ENCODE measurements at regions not wholly inside any gene's neighbourhood (a gene's known extent, or its start where the extent isn't known, plus 50 kb on each side); places are given as distances from the start of the nearest gene placed in this dataset.
"Not testable (repeated sequence)": the region's sequence is repeated elsewhere in the genome, so short reads cannot be mapped to it uniquely, and the experiment has no call there.

DNA sequence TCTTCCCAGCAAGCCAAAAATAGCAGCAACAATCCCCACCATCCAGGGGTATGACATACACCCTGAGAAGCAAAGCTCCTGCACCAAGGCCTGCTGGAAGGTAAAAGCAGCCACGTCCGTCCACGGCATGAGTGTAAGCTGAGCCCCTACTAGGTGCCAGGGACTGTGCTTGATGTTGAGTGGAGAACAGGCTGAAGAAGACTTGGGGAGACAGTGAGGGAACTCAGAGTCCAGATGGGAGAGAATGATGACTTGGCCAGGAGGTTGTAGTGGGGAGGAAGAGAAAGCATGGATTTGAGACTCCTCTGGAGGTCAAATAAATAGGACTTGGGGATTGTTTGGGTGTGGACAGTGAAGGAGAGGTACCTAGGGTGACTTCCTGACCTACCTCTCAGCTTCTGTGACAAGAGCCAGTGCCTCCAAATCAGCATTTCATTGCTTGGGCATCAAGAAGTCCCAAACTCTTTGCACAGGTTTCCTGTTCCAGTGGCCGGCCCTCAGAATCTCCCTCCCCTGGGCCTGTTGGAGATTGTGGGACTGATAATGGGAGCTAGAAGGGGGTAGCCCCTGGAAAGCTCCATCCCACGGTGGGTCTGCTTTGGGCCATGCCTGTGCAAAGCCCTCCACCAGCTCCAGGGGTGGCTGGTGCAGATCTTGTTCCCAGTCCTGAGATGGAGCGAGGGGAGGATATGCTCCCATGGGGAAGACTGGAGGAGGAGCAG is 58.3 kb upstream of the ADAMTS2 start:
- WGBS, 2 experiments, result 88 to 93% methylated on average over 6 of the region's 6 CpGs
- Histone ChIP-seq H3K4me3 (ENCODE audit: insufficient read depth, low read depth, low read length) (no peak overlapping the region), H3K4me1 (ENCODE audit: control insufficient read depth, insufficient read depth, low read length) (no peaks in the 10 kb centered on the region), H3K27me3 (ENCODE audit: control insufficient read depth, insufficient read depth, low read length, poor library complexity, severe bottlenecking) (no peaks in the 10 kb centered on the region), H3K27ac (ENCODE audit: insufficient read depth, low read depth, low read length, poor library complexity, severe bottlenecking) (no peak overlapping the region), H3K9me3 (ENCODE audit: control insufficient read depth, low read length) (peaks cover 6% of the 10 kb centered on the region), H3K36me3 (ENCODE audit: control insufficient read depth, insufficient read depth, low read length) (no peaks in the 10 kb centered on the region)

GRCh38 chr5:179400435-179400834 is 55.2 kb upstream of the ADAMTS2 start:
- 80 to 81% methylated on average over 2 of the region's 2 CpGs for WGBS, 2 experiments
- not testable (repeated sequence) for H3K9me3 ChIP-seq (ENCODE audit: control insufficient read depth, low read length); H3K36me3 ChIP-seq (ENCODE audit: control insufficient read depth, insufficient read depth, low read length); H3K4me3 ChIP-seq (ENCODE audit: insufficient read depth, low read depth, low read length); H3K27ac ChIP-seq (ENCODE audit: insufficient read depth, low read depth, low read length, poor library complexity, severe bottlenecking); H3K4me1 ChIP-seq (ENCODE audit: control insufficient read depth, insufficient read depth, low read length); H3K27me3 ChIP-seq (ENCODE audit: control insufficient read depth, insufficient read depth, low read length, poor library complexity, severe bottlenecking)

- Histone ChIP-seq H3K36me3 (ENCODE audit: control insufficient read depth, insufficient read depth, low read length) (no peaks in the 10 kb centered on the region), H3K4me3 (ENCODE audit: insufficient read depth, low read depth, low read length) (no peak overlapping the region), H3K27me3 (ENCODE audit: control insufficient read depth, insufficient read depth, low read length, poor library complexity, severe bottlenecking) (no peaks in the 10 kb centered on the region), H3K9me3 (ENCODE audit: control insufficient read depth, low read length) (peaks cover 6% of the 10 kb centered on the region), H3K27ac (ENCODE audit: insufficient read depth, low read depth, low read length, poor library complexity, severe bottlenecking) (no peak overlapping the region), H3K4me1 (ENCODE audit: control insufficient read depth, insufficient read depth, low read length) (no peaks in the 10 kb centered on the region)
- WGBS, 2 experiments, result 41 to 51% methylated on average over 3 of the region's 3 CpGs
These were observed 54.8 kb upstream of the ADAMTS2 start for GRCh38 chr5:179400020-179400419.

GRCh38 chr5:179399327-179399726 is 54.1 kb upstream of the ADAMTS2 start:
- H3K27me3 ChIP-seq (ENCODE audit: control insufficient read depth, insufficient read depth, low read length, poor library complexity, severe bottlenecking); H3K36me3 ChIP-seq (ENCODE audit: control insufficient read depth, insufficient read depth, low read length); H3K4me3 ChIP-seq (ENCODE audit: insufficient read depth, low read depth, low read length); H3K4me1 ChIP-seq (ENCODE audit: control insufficient read depth, insufficient read depth, low read length); H3K9me3 ChIP-seq (ENCODE audit: control insufficient read depth, low read length); H3K27ac ChIP-seq (ENCODE audit: insufficient read depth, low read depth, low read length, poor library complexity, severe bottlenecking): not testable (repeated sequence)
- WGBS, 2 experiments, result 93 to 95% methylated on average over 2 of the region's 2 CpGs

DNA sequence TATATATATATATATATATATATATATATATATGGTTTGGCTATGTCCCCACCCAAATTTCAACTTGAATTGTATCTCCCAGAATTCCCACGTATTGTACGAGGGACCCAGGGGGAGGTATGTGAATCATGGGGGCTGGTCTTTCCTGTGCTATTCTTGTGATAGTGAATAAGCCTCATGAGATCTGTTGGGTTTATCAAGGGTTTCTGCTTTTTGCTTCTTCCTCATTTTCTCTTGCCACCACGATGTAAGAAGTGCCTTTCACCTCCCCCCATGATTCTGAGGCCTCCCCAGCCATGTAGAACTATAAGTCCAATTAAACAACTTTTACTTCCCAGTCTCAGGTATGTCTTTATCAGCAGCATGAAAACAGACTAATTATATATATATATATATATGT is 52.3 kb upstream of the ADAMTS2 start:
- H3K9me3 ChIP-seq (ENCODE audit: control insufficient read depth, low read length), result peaks cover 7% of the 10 kb centered on the region
- 36 to 39% methylated on average over 3 of the region's 3 CpGs for WGBS, 2 experiments
- no peaks in the 10 kb centered on the region for H3K4me1 ChIP-seq (ENCODE audit: control insufficient read depth, insufficient read depth, low read length)
- no peaks in the 10 kb centered on the region for H3K27me3 ChIP-seq (ENCODE audit: control insufficient read depth, insufficient read depth, low read length, poor library complexity, severe bottlenecking)
- no peak overlapping the region for H3K4me3 ChIP-seq (ENCODE audit: insufficient read depth, low read depth, low read length)
- H3K27ac ChIP-seq (ENCODE audit: insufficient read depth, low read depth, low read length, poor library complexity, severe bottlenecking), result no peak overlapping the region
- no peaks in the 10 kb centered on the region for H3K36me3 ChIP-seq (ENCODE audit: control insufficient read depth, insufficient read depth, low read length)
